H9 (cell line): ENCODE measurements at regions not wholly inside any gene's neighbourhood (a gene's known extent, or its start where the extent isn't known, plus 50 kb on each side); places are given as distances from the start of the nearest gene placed in this dataset.

ENCODE experiments used
- DNase-seq: peaks from one replicate; pipeline ENCODE4 v3.0.0-alpha.2; 2017
- H2AFZ ChIP-seq: one replicate; pipeline ENCODE4 v1.6.1; 2013; ENCODE audit warnings: mild to moderate bottlenecking, low read length, control low read depth, moderate library complexity
- H2AK5ac ChIP-seq: 2 replicates; pipeline ENCODE4 v1.6.1; 2013; ENCODE audit warnings: low read length, control low read depth, mixed read lengths; ENCODE audit not compliant: insufficient read length
- H2BK120ac ChIP-seq: one replicate; pipeline ENCODE4 v1.6.1; 2013; ENCODE audit warnings: low read depth, mild to moderate bottlenecking, low read length, control low read depth, inconsistent platforms; ENCODE audit not compliant: poor library complexity, severe bottlenecking
- H2BK12ac ChIP-seq: 2 replicates; pipeline ENCODE4 v1.6.1; 2013; ENCODE audit warnings: low read length, control low read depth, mixed read lengths, low read depth; ENCODE audit not compliant: insufficient read length
- H2BK15ac ChIP-seq: 2 replicates; pipeline ENCODE4 v1.6.1; 2013; ENCODE audit warnings: low read depth, low read length, control low read depth
- H2BK20ac ChIP-seq: one replicate; pipeline ENCODE4 v1.6.1; 2013; ENCODE audit warnings: low read depth, mild to moderate bottlenecking, low read length, control low read depth, inconsistent platforms; ENCODE audit not compliant: poor library complexity, severe bottlenecking
- H2BK5ac ChIP-seq: 2 replicates; pipeline ENCODE4 v1.6.1; 2013; ENCODE audit warnings: low read length, control low read depth, mixed read lengths; ENCODE audit not compliant: insufficient read length
- H3K14ac ChIP-seq: 2 replicates; pipeline ENCODE4 v1.6.1; 2013; ENCODE audit warnings: low read length, control low read depth; ENCODE audit not compliant: insufficient read depth
- H3K18ac ChIP-seq: 2 replicates; pipeline ENCODE4 v1.6.1; 2013; ENCODE audit warnings: low read depth, mild to moderate bottlenecking, mixed read lengths, low read length, control low read depth; ENCODE audit not compliant: insufficient read length
- H3K23ac ChIP-seq: 2 replicates; pipeline ENCODE4 v1.6.1; 2013; ENCODE audit warnings: low read length, control low read depth, mixed read lengths, low read depth; ENCODE audit not compliant: insufficient read length
- H3K23me2 ChIP-seq: 2 replicates; pipeline ENCODE4 v1.6.1; 2013; ENCODE audit warnings: low read depth, mild to moderate bottlenecking, mixed read lengths, low read length, control low read depth; ENCODE audit not compliant: insufficient read length, poor library complexity, severe bottlenecking
- H3K27ac ChIP-seq: 2 replicates; pipeline ENCODE4 v1.5.1; 2013; ENCODE audit warnings: low read length, control low read depth, mixed read lengths, low read depth; ENCODE audit not compliant: insufficient read length
- H3K27me3 ChIP-seq: 2 replicates; pipeline ENCODE4 v1.6.1; 2013; ENCODE audit warnings: low read length, control low read depth, inconsistent platforms; ENCODE audit not compliant: insufficient read depth
- H3K4ac ChIP-seq: 2 replicates; pipeline ENCODE4 v1.6.1; 2013; ENCODE audit warnings: low read depth, mild to moderate bottlenecking, control low read depth, inconsistent platforms, low read length, moderate library complexity
- H3K4me1 ChIP-seq: 2 replicates; pipeline ENCODE4 v1.6.1; 2013; ENCODE audit warnings: low read length, control low read depth, inconsistent platforms; ENCODE audit not compliant: insufficient read depth
- H3K4me2 ChIP-seq: 2 replicates; pipeline ENCODE4 v1.6.1; 2013; ENCODE audit warnings: low read length, control low read depth, mixed read lengths; ENCODE audit not compliant: insufficient read length, insufficient read depth
- H3K56ac ChIP-seq: 2 replicates; pipeline ENCODE4 v1.6.1; 2013; ENCODE audit warnings: low read depth, mild to moderate bottlenecking, mixed read lengths, low read length, control low read depth; ENCODE audit not compliant: insufficient read length
- H3K79me1 ChIP-seq: 2 replicates; pipeline ENCODE4 v1.6.1; 2013; ENCODE audit warnings: low read depth, mild to moderate bottlenecking, moderate library complexity, low read length, control low read depth, inconsistent platforms; ENCODE audit not compliant: insufficient read depth, poor library complexity, severe bottlenecking
- H3K79me2 ChIP-seq: 2 replicates; pipeline ENCODE4 v1.6.1; 2013; ENCODE audit warnings: low read length, control low read depth, inconsistent platforms; ENCODE audit not compliant: insufficient read depth
- H3K9ac ChIP-seq: 2 replicates; pipeline ENCODE4 v1.6.1; 2013; ENCODE audit warnings: low read length, control low read depth, mixed read lengths; ENCODE audit not compliant: insufficient read length; ENCODE audit errors: extremely low read depth
- H3K9me3 ChIP-seq: one replicate; pipeline ENCODE4 v1.6.1; 2013; ENCODE audit warnings: low read depth, low read length, inconsistent platforms; ENCODE audit not compliant: control insufficient read depth
- H3T11ph ChIP-seq: one replicate; pipeline ENCODE4 v1.6.1; 2013; ENCODE audit warnings: mild to moderate bottlenecking, low read length, control low read depth, inconsistent platforms
- H4K20me1 ChIP-seq: one replicate; pipeline ENCODE4 v1.6.1; 2013; ENCODE audit not compliant: control insufficient read depth, insufficient read length, insufficient read depth
- H4K5ac ChIP-seq: 2 replicates; pipeline ENCODE4 v1.6.1; 2013; ENCODE audit warnings: low read depth, mild to moderate bottlenecking, mixed read lengths, low read length, control low read depth; ENCODE audit not compliant: insufficient read length
- H4K8ac ChIP-seq: replicated peaks from 2 replicates; pipeline ENCODE4 v1.6.1; 2013; ENCODE audit warnings: low read length, control low read depth, mixed read lengths, low read depth; ENCODE audit not compliant: insufficient read length
- H4K91ac ChIP-seq: 2 replicates; pipeline ENCODE4 v1.6.1; 2013; ENCODE audit warnings: low read depth, mild to moderate bottlenecking, moderate library complexity, mixed read lengths, low read length, control low read depth; ENCODE audit not compliant: insufficient read length
- H3K27ac Mint-ChIP-seq, 3 experiments: 2 replicates in 2 of 3; 3 replicates in 1 of 3; pipeline ENCODE4 v1.8.0; 2020 to 2021; ENCODE audit warnings: mixed read lengths in 3 of 3, mild to moderate bottlenecking in 1 of 3, moderate library complexity in 1 of 3
- H3K27me3 Mint-ChIP-seq: 2 replicates; pipeline ENCODE4 v1.8.0; 2021; ENCODE audit warnings: low read depth, mild to moderate bottlenecking, moderate library complexity, mixed read lengths
- H3K36me3 Mint-ChIP-seq, 3 experiments: 2 replicates in 2 of 3; 3 replicates in 1 of 3; pipeline ENCODE4 v1.8.0; 2020 to 2021; ENCODE audit warnings: low read depth in 3 of 3, mixed read lengths in 3 of 3; ENCODE audit not compliant: insufficient read depth in 1 of 3
- H3K4me1 Mint-ChIP-seq, 2 experiments: 2 replicates each; pipeline ENCODE4 v1.8.0; 2020; ENCODE audit warnings: mixed read lengths in 2 of 2
- H3K4me3 Mint-ChIP-seq, 2 experiments: 2 replicates in 1 of 2; 3 replicates in 1 of 2; pipeline ENCODE4 v1.8.0; 2020 to 2021; ENCODE audit warnings: mild to moderate bottlenecking in 2 of 2, mixed read lengths in 2 of 2, moderate library complexity in 1 of 2
- H3K9me3 Mint-ChIP-seq, 2 experiments: 2 replicates in 1 of 2; 3 replicates in 1 of 2; pipeline ENCODE4 v1.8.0; 2020; ENCODE audit warnings: mild to moderate bottlenecking in 2 of 2, mixed read lengths in 2 of 2, moderate library complexity in 1 of 2
- WGBS: extraction: QIAGEN DNeasy Blood & Tissue Kit; methylation state at CpG from one replicate; pipeline ENCODE4 v1.1.7; 2013; ENCODE audit warnings: missing lambda C conversion rate, low lambda C conversion rate, mixed read lengths; ENCODE audit not compliant: insufficient read length; ENCODE audit errors: extremely low coverage; 5-methylcytosine and 5-hydroxymethylcytosine counted together
- TF ChIP-seq, protein P1 (sequence below): fragments of 200-600 bp; sonication (generic); conservative IDR thresholded peaks from 3 replicates; pipeline ENCODE4 v1.8.0; 2021; ENCODE audit warnings: antibody characterized with exemption, mild to moderate bottlenecking

GRCh38 chr6:109295109-109295773 is 87.0 kb downstream of the CD164 start:
- Histone ChIP-seq H3K79me1 (no peaks in the 10 kb centered on the region), H3K27me3 (no peaks in the 10 kb centered on the region), H3K4me1 (no peaks in the 10 kb centered on the region; the same call in 1 of the 2 replicates), H2BK20ac (no peak overlapping the region), H3K4ac (no peak overlapping the region), H2BK120ac (no peak overlapping the region), H2BK15ac (no peak overlapping the region), H3K4me2 (no peak overlapping the region), H3K14ac (no peak overlapping the region), H3K9ac (no peak overlapping the region), H3K9me3 (no peaks in the 10 kb centered on the region), H3K27ac (no peak overlapping the region), H3K23me2 (no peaks in the 10 kb centered on the region), H3K79me2 (no peaks in the 10 kb centered on the region), H2AFZ (no peak overlapping the region), H2AK5ac (no peak overlapping the region), H2BK5ac (no peak overlapping the region), H3K56ac (no peak overlapping the region), H4K8ac (no peak overlapping the region), H4K5ac (no peak overlapping the region), H3T11ph (no peak overlapping the region), H4K20me1 (peaks cover 3% of the 10 kb centered on the region), H3K23ac (no peak overlapping the region), H3K18ac (no peak overlapping the region), H2BK12ac (no peak overlapping the region), H4K91ac (no peak overlapping the region)
- H3K36me3 Mint-ChIP-seq = no peaks in the 10 kb centered on the region
- DNase-seq = no peak
- peaks cover 41 to 43% of the 10 kb centered on the region in 2 experiments for H3K4me1 Mint-ChIP-seq
- TF ChIP-seq, protein P1, sequence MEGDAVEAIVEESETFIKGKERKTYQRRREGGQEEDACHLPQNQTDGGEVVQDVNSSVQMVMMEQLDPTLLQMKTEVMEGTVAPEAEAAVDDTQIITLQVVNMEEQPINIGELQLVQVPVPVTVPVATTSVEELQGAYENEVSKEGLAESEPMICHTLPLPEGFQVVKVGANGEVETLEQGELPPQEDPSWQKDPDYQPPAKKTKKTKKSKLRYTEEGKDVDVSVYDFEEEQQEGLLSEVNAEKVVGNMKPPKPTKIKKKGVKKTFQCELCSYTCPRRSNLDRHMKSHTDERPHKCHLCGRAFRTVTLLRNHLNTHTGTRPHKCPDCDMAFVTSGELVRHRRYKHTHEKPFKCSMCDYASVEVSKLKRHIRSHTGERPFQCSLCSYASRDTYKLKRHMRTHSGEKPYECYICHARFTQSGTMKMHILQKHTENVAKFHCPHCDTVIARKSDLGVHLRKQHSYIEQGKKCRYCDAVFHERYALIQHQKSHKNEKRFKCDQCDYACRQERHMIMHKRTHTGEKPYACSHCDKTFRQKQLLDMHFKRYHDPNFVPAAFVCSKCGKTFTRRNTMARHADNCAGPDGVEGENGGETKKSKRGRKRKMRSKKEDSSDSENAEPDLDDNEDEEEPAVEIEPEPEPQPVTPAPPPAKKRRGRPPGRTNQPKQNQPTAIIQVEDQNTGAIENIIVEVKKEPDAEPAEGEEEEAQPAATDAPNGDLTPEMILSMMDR = no peak
- H3K9me3 Mint-ChIP-seq = no peaks in the 10 kb centered on the region
- WGBS = no CpG with 5 or more reads among the region's 5 CpGs
- no peak overlapping the region for H3K4me3 Mint-ChIP-seq
- H3K27me3 Mint-ChIP-seq = peaks cover 2% of the 10 kb centered on the region
- H3K27ac Mint-ChIP-seq = no peak overlapping the region
